IPS-NIHi7 (cell line): ENCODE measurements at regions not wholly inside any gene's neighbourhood (a gene's known extent, or its start where the extent isn't known, plus 50 kb on each side); places are given as distances from the start of the nearest gene placed in this dataset.

ENCODE experiments used
- DNase-seq: peaks from one replicate; pipeline ENCODE4 v3.0.0; 2012; ENCODE audit warnings: mixed read lengths; ENCODE audit errors: extremely low spot score

DNA sequence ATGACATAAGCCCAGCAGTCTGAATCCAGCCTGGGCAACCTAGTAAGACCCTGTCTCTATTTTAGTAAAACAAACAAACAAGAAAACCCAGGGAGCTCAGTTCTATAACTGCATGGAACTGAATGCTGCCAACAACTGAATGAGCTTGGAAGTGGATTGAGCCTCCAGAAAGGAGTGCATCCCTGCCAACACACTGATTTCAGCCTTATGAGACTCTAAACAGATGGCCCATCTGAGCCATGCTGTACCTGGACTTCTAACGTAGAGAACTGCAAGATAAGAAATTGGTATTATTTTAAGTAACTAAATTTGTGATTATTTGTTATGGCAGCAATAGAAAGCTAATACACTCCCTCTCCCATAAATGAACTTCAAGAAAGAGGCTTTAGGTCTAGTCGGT lies 150.4 kb upstream of the RAI14 start:
- no peak for DNase-seq

DNA sequence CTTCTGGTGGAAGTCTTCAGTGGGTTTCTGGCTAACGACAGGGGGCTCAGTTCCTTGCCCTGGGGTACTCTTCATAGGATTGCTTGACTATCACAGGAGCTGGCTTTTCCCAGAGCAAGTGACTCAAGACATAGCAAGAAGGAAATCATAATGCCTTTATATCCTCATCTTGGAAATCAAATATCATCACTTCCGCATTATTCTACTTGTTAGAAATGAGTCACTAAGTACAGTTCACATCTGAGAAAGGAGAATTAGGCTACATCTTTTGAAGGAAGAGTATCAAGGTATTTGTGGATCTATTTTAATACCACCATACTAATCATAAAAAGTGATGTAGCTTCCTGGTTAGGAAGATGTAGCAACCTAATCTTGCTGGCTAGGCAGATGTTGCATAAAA lies 148.2 kb upstream of the RAI14 start:
- DNase-seq: no peak

DNA sequence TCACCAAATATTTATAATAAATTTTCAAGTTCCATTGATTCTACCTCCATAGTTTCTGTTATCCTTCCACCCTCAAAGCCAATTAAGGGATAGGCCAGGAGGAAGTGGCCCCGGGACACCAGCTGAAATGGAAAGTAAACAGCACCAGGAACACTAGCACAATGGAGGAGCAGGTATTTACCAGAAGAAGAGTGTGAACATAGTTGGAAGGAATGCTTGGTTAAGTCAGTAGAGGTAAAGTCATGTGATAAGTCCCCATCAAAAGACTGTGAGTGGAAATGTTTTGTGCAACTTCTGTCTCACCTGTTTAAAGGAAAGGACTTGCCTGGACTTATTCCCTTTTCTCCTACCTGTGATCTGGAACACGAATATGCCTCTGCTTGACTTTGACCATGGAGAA lies 146.7 kb upstream of the RAI14 start:
- DNase-seq: no peak

DNA sequence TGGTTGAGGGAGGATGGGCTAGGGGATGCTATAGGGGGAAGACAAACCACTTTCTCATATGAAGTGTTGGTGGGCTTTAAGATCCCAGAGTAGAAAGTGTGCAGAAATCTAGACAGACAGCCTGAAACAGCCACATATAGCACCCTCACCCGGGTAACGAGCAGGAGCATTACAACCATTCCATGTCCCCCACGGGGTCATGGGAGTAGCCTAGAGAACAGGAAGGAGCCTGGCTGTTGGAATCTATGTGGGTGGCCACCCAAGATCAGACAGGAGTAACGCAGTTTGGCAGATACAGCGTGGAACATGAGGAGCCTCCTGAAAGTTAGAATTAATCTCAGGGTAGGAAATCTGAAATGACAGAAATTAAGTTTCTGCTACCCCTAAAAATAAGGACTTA lies 146.1 kb upstream of the RAI14 start:
- DNase-seq: no peak

- DNase-seq: no peak
These were observed 145.1 kb upstream of the RAI14 start for GRCh38 chr5:34511063-34511462.

DNA sequence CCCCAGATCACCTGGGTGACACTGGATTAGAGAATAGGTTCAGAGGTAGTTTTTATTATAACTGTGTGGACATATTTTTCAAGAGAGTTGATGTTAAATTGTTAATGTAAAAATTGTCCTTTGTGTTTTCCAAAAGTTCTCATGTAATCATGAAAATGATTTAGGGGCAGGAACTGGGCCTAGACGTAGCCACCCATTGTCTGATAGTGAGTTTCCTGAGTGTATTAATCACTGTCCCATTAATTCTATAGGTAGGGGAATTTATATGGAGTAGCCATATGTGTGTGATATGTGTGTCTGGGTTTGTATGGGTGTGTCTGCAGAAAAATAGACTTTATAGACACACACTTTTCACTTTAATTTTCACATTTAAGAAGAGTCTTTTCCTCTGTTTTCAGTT lies 144.6 kb upstream of the RAI14 start:
- DNase-seq: no peak

GRCh38 chr5:34511915-34512314 lies 144.2 kb upstream of the RAI14 start:
- DNase-seq: peak; percentile 45

DNA sequence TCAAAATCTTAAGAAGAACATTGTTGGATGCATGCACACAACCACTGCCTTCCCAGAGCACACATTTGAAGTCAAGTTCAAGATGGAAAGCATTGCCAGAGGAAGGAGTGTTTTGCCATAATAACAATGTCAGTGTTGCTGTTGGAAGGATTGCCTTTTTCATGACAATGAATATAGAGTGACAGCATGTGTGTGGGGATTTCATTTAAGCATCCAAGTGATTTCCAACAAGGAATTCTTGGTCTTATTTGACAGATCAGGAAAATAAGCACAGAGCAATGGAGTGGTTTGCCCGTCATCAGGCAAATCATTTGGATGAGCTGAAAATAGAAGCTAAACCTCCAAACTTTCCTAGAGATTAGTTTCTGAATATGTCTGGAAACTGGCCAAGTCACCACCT lies 140.0 kb upstream of the RAI14 start:
- no peak for DNase-seq

- no peak for DNase-seq
These were observed 139.4 kb upstream of the RAI14 start for GRCh38 chr5:34516686-34517085.

DNA sequence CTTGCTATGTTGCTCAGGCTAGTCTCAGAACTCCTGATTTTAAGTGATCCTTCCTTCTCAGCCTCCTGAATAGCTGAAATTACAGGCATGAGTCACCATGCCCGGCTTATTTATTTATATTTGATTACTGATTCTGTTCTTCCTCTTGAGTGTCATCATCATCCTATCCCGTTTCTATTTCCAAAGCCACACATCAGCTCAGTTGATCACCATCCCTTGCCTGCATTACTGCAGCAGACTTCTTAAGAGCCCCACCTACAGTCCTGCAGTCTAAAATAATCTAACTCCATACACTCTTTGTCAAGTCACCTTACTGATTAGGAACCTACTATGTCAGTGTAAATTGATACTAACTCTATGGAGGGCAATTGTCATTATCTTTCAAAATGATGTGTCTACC lies 138.9 kb upstream of the RAI14 start:
- DNase-seq: no peak

DNA sequence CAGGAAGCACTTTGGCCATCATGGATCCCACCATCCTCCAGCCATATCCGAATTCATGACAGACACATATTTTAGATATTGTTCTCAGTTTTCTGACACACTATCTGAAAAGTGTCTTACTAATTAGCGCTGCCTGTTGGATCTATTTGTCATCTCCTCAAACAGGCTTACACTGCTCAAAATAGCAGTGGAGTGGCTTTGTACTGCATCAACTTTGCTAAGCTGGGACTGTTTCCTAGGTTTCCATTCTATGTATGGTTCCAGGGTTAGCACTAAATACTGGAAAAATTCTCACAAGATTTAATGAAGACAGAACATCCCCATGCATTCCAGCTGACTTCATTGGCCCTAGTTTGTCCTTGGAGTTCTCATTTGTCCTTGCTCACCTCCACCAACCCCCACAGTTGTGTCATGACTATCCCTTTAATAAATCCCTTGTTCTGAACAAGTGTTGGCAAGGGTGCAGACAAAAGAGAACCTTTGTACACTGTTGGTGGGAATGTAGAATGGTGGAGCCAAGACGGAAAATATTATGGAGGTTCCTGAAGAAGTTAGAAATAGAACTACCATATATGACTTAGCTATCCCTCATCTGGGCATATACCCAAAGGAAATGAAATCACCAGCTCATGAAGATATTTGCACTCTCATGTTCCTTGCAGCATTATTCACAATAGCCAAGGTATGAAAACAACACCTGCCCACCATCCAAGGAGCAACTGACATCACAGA lies 136.5 kb upstream of the RAI14 start:
- DNase-seq: no peak

DNA sequence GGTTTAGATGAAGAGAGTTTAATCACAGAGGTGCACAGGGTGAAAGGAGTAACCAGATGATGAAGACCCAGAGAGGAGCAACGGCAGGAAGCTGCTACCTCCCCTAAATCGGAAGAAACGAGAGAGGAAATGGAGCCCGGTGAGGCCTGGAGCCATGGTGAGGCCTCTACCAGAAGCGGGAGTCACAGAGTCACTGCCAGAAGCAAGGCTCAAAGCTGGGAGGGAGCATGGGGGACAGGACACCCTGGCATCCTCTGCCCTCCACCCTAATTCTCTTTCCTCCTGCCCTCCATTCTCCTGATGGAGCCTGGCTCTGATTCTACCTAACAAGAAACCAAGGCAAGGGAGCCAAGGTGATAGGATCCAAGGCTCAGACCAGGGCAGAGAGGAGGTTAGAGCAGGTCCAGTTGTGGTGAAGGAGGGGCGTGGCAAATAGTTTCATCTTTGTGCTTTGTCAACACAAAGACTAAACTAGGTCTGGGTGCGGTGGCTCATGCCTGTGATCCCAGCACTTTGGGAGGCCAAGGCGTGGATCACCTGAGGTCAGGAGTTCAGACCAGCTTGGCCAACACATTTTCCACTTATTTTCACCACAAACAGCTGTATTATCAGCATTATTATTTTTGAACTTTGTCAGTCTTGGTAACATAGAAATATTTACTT lies 134.4 kb upstream of the RAI14 start:
- DNase-seq: no peak

DNA sequence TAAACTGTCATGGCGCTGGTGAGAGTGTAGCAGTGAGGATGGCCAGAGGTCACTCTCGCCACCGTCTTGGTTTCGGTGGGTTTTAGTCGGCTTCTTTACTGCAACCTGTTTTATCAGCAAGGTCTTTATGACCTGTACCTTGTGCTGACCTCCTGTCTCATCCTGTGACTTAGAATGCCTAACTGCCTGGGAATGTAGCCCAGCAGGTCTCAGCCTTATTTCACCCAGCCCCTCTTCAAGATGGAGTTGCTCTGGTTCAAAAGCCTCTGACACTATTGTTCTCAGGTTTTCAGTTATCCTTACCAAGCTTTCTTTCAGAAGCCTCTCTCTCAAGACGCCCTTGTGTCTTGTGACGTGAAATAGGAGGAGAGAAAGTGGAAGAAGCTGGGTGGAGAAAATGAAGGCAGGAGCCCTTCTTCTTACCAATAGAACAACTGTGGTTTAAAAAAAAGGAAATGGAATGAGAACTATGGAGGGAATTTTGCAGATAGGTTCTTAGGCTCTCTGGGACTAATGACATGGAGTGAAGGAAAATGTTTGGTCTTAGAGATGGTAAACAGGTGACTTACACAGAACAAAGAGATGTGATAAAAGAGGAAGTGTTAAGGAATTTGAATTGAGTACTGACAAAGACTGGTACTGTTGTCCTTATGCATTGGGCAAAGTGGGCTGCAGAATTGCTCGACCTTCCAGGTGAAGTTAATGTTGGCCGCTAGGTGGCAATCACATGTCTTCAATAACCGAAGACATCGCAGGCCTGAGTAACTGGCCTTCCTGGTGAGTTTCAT lies 133.3 kb upstream of the RAI14 start:
- peak; percentile 87 for DNase-seq

GRCh38 chr5:34523387-34523726 lies 132.8 kb upstream of the RAI14 start:
- DNase-seq: no peak

GRCh38 chr5:34524123-34524522 lies 132.0 kb upstream of the RAI14 start:
- no peak for DNase-seq

- DNase-seq: no peak
These were observed 130.4 kb upstream of the RAI14 start for GRCh38 chr5:34525761-34526160.

- no peak for DNase-seq
These were observed 129.3 kb upstream of the RAI14 start for GRCh38 chr5:34526682-34527305.

- DNase-seq: no peak
These were observed 126.4 kb upstream of the RAI14 start for GRCh38 chr5:34529581-34530331.

GRCh38 chr5:34530637-34531036 lies 125.5 kb upstream of the RAI14 start:
- no peak for DNase-seq

GRCh38 chr5:34531751-34532360 lies 124.3 kb upstream of the RAI14 start:
- no peak for DNase-seq
